H1 (cell line): ENCODE measurements at regions not wholly inside any gene's neighbourhood (a gene's known extent, or its start where the extent isn't known, plus 50 kb on each side); places are given as distances from the start of the nearest gene placed in this dataset.

Experiments used
- EP300 ChIP-seq, 2 experiments: IDR thresholded peaks; 1 replicate in 1 of 2; 2 replicates in 1 of 2; pipeline ENCODE4 v1.6.1; 2011 to 2012; ENCODE audit warnings: low read depth in 2 of 2, low read length in 2 of 2, mild to moderate bottlenecking in 2 of 2, borderline replicate concordance in 1 of 2, inconsistent platforms in 1 of 2, moderate library complexity in 1 of 2
- GABPA ChIP-seq: IDR thresholded peaks from 2 replicates; pipeline ENCODE4 v1.6.1; 2011; ENCODE audit warnings: mild to moderate bottlenecking, low read length, moderate library complexity, borderline replicate concordance; ENCODE audit not compliant: insufficient read depth
- NANOG ChIP-seq: IDR thresholded peaks from 2 replicates; pipeline ENCODE4 v1.6.1; 2011; ENCODE audit warnings: low read length, low read depth, mild to moderate bottlenecking, inconsistent platforms; ENCODE audit not compliant: insufficient read depth, poor library complexity, severe bottlenecking
- SRF ChIP-seq: IDR thresholded peaks from 2 replicates; pipeline ENCODE4 v1.6.1; 2011; ENCODE audit warnings: mild to moderate bottlenecking, low read depth, low read length, moderate library complexity
- YY1 ChIP-seq: IDR thresholded peaks from 2 replicates; pipeline ENCODE4 v1.6.1; 2011; ENCODE audit warnings: low read depth, mild to moderate bottlenecking, low read length

GRCh38 chr3:46113608-46114007, 86.3 kb upstream of the XCR1 start (continued):
- no peak for TF ChIP-seq NANOG
- no peak for TF ChIP-seq SRF
- no peak for TF ChIP-seq EP300 (IDR thresholded peaks at IDR 0.05; ENCODE audit: borderline replicate concordance in 1 of 2, low read depth in 2 of 2, low read length in 2 of 2)
- TF ChIP-seq YY1, result no peak
- no peak for TF ChIP-seq GABPA
- TF ChIP-seq, all 59 proteins: peak for 0
